Progenitor cell of endocrine pancreas (in vitro differentiated cells): ENCODE measurements at regions not wholly inside any gene's neighbourhood (a gene's known extent, or its start where the extent isn't known, plus 50 kb on each side); places are given as distances from the start of the nearest gene placed in this dataset.

ENCODE experiments used
- DNase-seq: peaks from one replicate; pipeline ENCODE4 v3.0.0; 2021; ENCODE audit warnings: low spot score; ENCODE audit not compliant: unreplicated experiment
- H3K27ac Mint-ChIP-seq: 2 replicates; pipeline ENCODE4 v1.8.0; 2021; ENCODE audit warnings: mild to moderate bottlenecking, moderate library complexity, mixed read lengths
- H3K27me3 Mint-ChIP-seq: 2 replicates; pipeline ENCODE4 v1.8.0; 2021; ENCODE audit warnings: mixed read lengths
- H3K36me3 Mint-ChIP-seq: 2 replicates; pipeline ENCODE4 v1.8.0; 2022; ENCODE audit warnings: mixed read lengths; ENCODE audit not compliant: insufficient read depth
- H3K4me1 Mint-ChIP-seq: 2 replicates; pipeline ENCODE4 v1.8.0; 2021; ENCODE audit warnings: low read depth, mixed read lengths
- H3K4me3 Mint-ChIP-seq: 2 replicates; pipeline ENCODE4 v1.8.0; 2021; ENCODE audit warnings: low read depth, mild to moderate bottlenecking, moderate library complexity, mixed read lengths
- H3K9me3 Mint-ChIP-seq: 2 replicates; pipeline ENCODE4 v1.8.0; 2021; ENCODE audit warnings: low read depth, mixed read lengths
- CTCF ChIP-seq: fragments of 200-600 bp; sonication (generic); IDR thresholded peaks from one replicate; pipeline ENCODE4 v1.5.0; 2021; ENCODE audit warnings: antibody characterized with exemption, mild to moderate bottlenecking; ENCODE audit not compliant: unreplicated experiment

GRCh38 chr15:100808691-100809090 lies 70.9 kb upstream of the ALDH1A3 start:
- TF ChIP-seq CTCF = no peak
- H3K27me3 Mint-ChIP-seq = no peaks in the 10 kb centered on the region

GRCh38 chr15:100809151-100809550 lies 70.5 kb upstream of the ALDH1A3 start:
- peaks cover 8% of the 10 kb centered on the region for H3K9me3 Mint-ChIP-seq
- H3K36me3 Mint-ChIP-seq = no peaks in the 10 kb centered on the region
- H3K27ac Mint-ChIP-seq = no peak overlapping the region
- no peak for TF ChIP-seq CTCF
- no peak for DNase-seq
- no peaks in the 10 kb centered on the region for H3K4me1 Mint-ChIP-seq
- no peaks in the 10 kb centered on the region for H3K27me3 Mint-ChIP-seq
- no peak overlapping the region for H3K4me3 Mint-ChIP-seq

More at GRCh38 chr15:100808691-100809090, 70.9 kb upstream of the ALDH1A3 start:
- H3K4me1 Mint-ChIP-seq = no peaks in the 10 kb centered on the region
- no peak overlapping the region for H3K4me3 Mint-ChIP-seq
- no peak overlapping the region for H3K27ac Mint-ChIP-seq
- H3K9me3 Mint-ChIP-seq = peaks cover 6% of the 10 kb centered on the region
- DNase-seq = no peak
- no peaks in the 10 kb centered on the region for H3K36me3 Mint-ChIP-seq

GRCh38 chr15:100809587-100809986 lies 70.0 kb upstream of the ALDH1A3 start:
- no peaks in the 10 kb centered on the region for H3K27me3 Mint-ChIP-seq
- no peak for DNase-seq
- H3K27ac Mint-ChIP-seq = no peak overlapping the region
- H3K36me3 Mint-ChIP-seq = no peaks in the 10 kb centered on the region
- no peak overlapping the region for H3K4me3 Mint-ChIP-seq
- H3K4me1 Mint-ChIP-seq = no peaks in the 10 kb centered on the region
- peaks cover 8% of the 10 kb centered on the region for H3K9me3 Mint-ChIP-seq
- TF ChIP-seq CTCF = no peak

- H3K4me1 Mint-ChIP-seq = no peaks in the 10 kb centered on the region
- H3K27ac Mint-ChIP-seq = no peak overlapping the region
- H3K4me3 Mint-ChIP-seq = no peak overlapping the region
- H3K9me3 Mint-ChIP-seq = peaks cover 13% of the 10 kb centered on the region
- no peaks in the 10 kb centered on the region for H3K36me3 Mint-ChIP-seq
- no peak for TF ChIP-seq CTCF
- no peaks in the 10 kb centered on the region for H3K27me3 Mint-ChIP-seq
- no peak for DNase-seq
Observed at GRCh38 chr15:100810229-100810628, 69.4 kb upstream of the ALDH1A3 start.

- Mint-ChIP-seq H3K36me3 (peaks cover 2% of the 10 kb centered on the region), H3K27ac (no peak overlapping the region), H3K9me3 (peaks cover 17% of the 10 kb centered on the region), H3K4me3 (no peak overlapping the region), H3K27me3 (no peaks in the 10 kb centered on the region), H3K4me1 (no peaks in the 10 kb centered on the region)
- no peak for DNase-seq
- TF ChIP-seq CTCF = no peak
Observed at GRCh38 chr15:100810831-100811230, 68.8 kb upstream of the ALDH1A3 start.
